Testis (tissue), 2 donors: ENCODE measurements at regions not wholly inside any gene's neighbourhood (a gene's known extent, or its start where the extent isn't known, plus 50 kb on each side); places are given as distances from the start of the nearest gene placed in this dataset.

ENCODE experiments used
- CTCF ChIP-seq, 3 experiments: fragments of 450-650 bp in 2 of 3; fragments of 200-600 bp in 1 of 3; sonication (generic) in 1 of 3; IDR thresholded peaks; one replicate each; pipeline ENCODE4 v1.5.1; 2016 to 2019; ENCODE audit warnings: antibody characterized with exemption in 3 of 3, mild to moderate bottlenecking in 2 of 3, moderate library complexity in 1 of 3
- POLR2A ChIP-seq: fragments of 450-650 bp; IDR thresholded peaks from one replicate; pipeline ENCODE4 v1.6.1; 2017; ENCODE audit warnings: antibody characterized with exemption, mild to moderate bottlenecking, moderate library complexity

GRCh38 chr9:99561509-99561917 is 260.2 kb upstream of the NR4A3 start:
- TF ChIP-seq CTCF (IDR thresholded peaks at IDR 0.05) (no peak), POLR2A (no peak)
